ENCODE measurements at regions not wholly inside any gene's neighbourhood (a gene's known extent, or its start where the extent isn't known, plus 50 kb on each side); places are given as distances from the start of the nearest gene placed in this dataset.

- DNase-seq (no peak), ATAC-seq (ENCODE audit: low read depth) (no peak)
- TF ChIP-seq MAZ (IDR thresholded peaks at IDR 0.05; ENCODE audit: borderline replicate concordance, low read depth, low read length) (no peak), RFX5 (IDR thresholded peaks at IDR 0.05; ENCODE audit: low read depth, low read length) (no peak), RAD21 (IDR thresholded peaks at IDR 0.05; ENCODE audit: low read length) (no peak), MXI1 (IDR thresholded peaks at IDR 0.05; ENCODE audit: borderline replicate concordance, low read depth, low read length) (no peak), MAFK (IDR thresholded peaks at IDR 0.05; ENCODE audit: low read depth, low read length) (no peak), NFE2L2 (IDR thresholded peaks at IDR 0.05; ENCODE audit: low read depth, low read length) (no peak), FOS (IDR thresholded peaks at IDR 0.05; ENCODE audit: low read depth, low read length) (no peak), CHD1 (IDR thresholded peaks at IDR 0.05; ENCODE audit: low read depth, low read length) (no peak), CEBPB (IDR thresholded peaks at IDR 0.05; ENCODE audit: low read depth, low read length) (no peak), RCOR1 (IDR thresholded peaks at IDR 0.05; ENCODE audit: insufficient replicate concordance, low read length) (no peak), USF2 (IDR thresholded peaks at IDR 0.05; ENCODE audit: low read depth, low read length) (no peak)
- TF ChIP-seq, protein P1, sequence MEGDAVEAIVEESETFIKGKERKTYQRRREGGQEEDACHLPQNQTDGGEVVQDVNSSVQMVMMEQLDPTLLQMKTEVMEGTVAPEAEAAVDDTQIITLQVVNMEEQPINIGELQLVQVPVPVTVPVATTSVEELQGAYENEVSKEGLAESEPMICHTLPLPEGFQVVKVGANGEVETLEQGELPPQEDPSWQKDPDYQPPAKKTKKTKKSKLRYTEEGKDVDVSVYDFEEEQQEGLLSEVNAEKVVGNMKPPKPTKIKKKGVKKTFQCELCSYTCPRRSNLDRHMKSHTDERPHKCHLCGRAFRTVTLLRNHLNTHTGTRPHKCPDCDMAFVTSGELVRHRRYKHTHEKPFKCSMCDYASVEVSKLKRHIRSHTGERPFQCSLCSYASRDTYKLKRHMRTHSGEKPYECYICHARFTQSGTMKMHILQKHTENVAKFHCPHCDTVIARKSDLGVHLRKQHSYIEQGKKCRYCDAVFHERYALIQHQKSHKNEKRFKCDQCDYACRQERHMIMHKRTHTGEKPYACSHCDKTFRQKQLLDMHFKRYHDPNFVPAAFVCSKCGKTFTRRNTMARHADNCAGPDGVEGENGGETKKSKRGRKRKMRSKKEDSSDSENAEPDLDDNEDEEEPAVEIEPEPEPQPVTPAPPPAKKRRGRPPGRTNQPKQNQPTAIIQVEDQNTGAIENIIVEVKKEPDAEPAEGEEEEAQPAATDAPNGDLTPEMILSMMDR (conservative IDR thresholded peaks at IDR 0.05; ENCODE audit: low read depth, low read length): no peak
- TF ChIP-seq, protein P2, sequence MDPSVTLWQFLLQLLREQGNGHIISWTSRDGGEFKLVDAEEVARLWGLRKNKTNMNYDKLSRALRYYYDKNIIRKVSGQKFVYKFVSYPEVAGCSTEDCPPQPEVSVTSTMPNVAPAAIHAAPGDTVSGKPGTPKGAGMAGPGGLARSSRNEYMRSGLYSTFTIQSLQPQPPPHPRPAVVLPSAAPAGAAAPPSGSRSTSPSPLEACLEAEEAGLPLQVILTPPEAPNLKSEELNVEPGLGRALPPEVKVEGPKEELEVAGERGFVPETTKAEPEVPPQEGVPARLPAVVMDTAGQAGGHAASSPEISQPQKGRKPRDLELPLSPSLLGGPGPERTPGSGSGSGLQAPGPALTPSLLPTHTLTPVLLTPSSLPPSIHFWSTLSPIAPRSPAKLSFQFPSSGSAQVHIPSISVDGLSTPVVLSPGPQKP (IDR thresholded peaks at IDR 0.05; ENCODE audit: borderline replicate concordance, low read depth, low read length): no peak
- Histone ChIP-seq H3K9ac (ENCODE audit: low read depth, low read length) (no peak overlapping the region), H3K36me3 (ENCODE audit: control insufficient read depth, insufficient read depth, low read length) (no peaks in the 10 kb centered on the region), H3K4me1 (ENCODE audit: control insufficient read depth, insufficient read depth, low read length) (peaks cover 5% of the 10 kb centered on the region; the same call in 1 of the 2 replicates), H3K4ac (ENCODE audit: low read depth, low read length) (no peak overlapping the region), H3K27ac (ENCODE audit: insufficient read depth, low read length) (no peak overlapping the region), H3K9me3 (ENCODE audit: control insufficient read depth, insufficient read depth, low read length) (no peaks in the 10 kb centered on the region), H4K8ac (ENCODE audit: low read depth in 2 of 2, low read length in 2 of 2) (no peak overlapping the region), H3K4me2 (ENCODE audit: low read depth, low read length) (no peak overlapping the region), H2BK120ac (ENCODE audit: low read depth, low read length) (no peak overlapping the region), H3K79me1 (ENCODE audit: low read depth in 1 of 2, low read length in 2 of 2) (no peaks in the 10 kb centered on the region), H3K14ac (replicated peaks; ENCODE audit: low read depth, low read length) (no peak overlapping the region), H3K23ac (ENCODE audit: low read depth, low read length) (no peak overlapping the region), H3K18ac (ENCODE audit: low read depth, low read length) (no peak overlapping the region), H4K20me1 (ENCODE audit: insufficient read depth, low read length) (no peaks in the 10 kb centered on the region), H4K91ac (ENCODE audit: insufficient read depth, low read depth, low read length) (no peak overlapping the region), H2BK15ac (ENCODE audit: low read depth, low read length) (no peak overlapping the region), H2AK5ac (ENCODE audit: low read depth, low read length) (no peak overlapping the region), H3K27me3 (ENCODE audit: control insufficient read depth, insufficient read depth, low read length) (no peaks in the 10 kb centered on the region), H3K9me1 (ENCODE audit: insufficient read depth, low read length) (no peaks in the 10 kb centered on the region), H2AFZ (replicated peaks; ENCODE audit: low read length, poor library complexity) (no peak overlapping the region), H3K56ac (ENCODE audit: extremely low read depth, insufficient read depth, low read length) (no peak overlapping the region), H2BK5ac (ENCODE audit: low read depth, low read length, poor library complexity, severe bottlenecking) (no peak overlapping the region), H4K5ac (ENCODE audit: low read depth, low read length) (no peak overlapping the region), H2BK20ac (ENCODE audit: low read depth, low read length) (no peak overlapping the region), H2AK9ac (replicated peaks; ENCODE audit: low read depth, low read length, poor library complexity) (no peak overlapping the region), H3K4me3 (ENCODE audit: insufficient read depth, low read depth, low read length) (no peak overlapping the region)
- dilution Hi-C loops (cut with HindIII; ENCODE audit: low sequenced_read_pairs, unreplicated experiment): no loop called here
- in situ Hi-C loops (cut with MboI; ENCODE audit: low sequenced_read_pairs): no loop called here
- CTCF ChIA-PET: no interaction called here
- POLR2A ChIA-PET (ENCODE audit: unreplicated experiment): no interaction called here
- WGBS, 2 experiments (ENCODE audit: extremely low coverage in 2 of 2, insufficient read length in 1 of 2): no CpG with 5 or more reads among the region's 1 CpG
- intact Hi-C loops (cut with micrococcal nuclease): loop anchor here (10.0 kb wide), 1 partner anchor 483 kb away; the partner anchor contains the start of gene SOX4
- no TSS peak for BruUV-seq (replicated peaks)
Measured at GRCh38 chr6:22078288-22078687, 218.5 kb downstream of the PRL start.
